Keratinocyte (primary cell): ENCODE measurements at regions not wholly inside any gene's neighbourhood (a gene's known extent, or its start where the extent isn't known, plus 50 kb on each side); places are given as distances from the start of the nearest gene placed in this dataset.

ENCODE experiments used
- DNase-seq: peaks from one replicate; pipeline ENCODE4 v3.0.0-alpha.2; 2011; ENCODE audit warnings: low read depth, missing footprints, low spot score
- FAIRE-seq: peaks from 2 replicates; lab custom pipeline; 2011; peaks lifted over from hg19 to GRCh38; lab: Jason Lieb, UNC
- H2AFZ ChIP-seq: 2 replicates; pipeline ENCODE4 v1.6.0; 2012; ENCODE audit warnings: low read length, control low read depth, inconsistent platforms; ENCODE audit not compliant: control insufficient read depth
- H3K27ac ChIP-seq: 2 replicates; pipeline ENCODE4 v1.5.1; 2011; ENCODE audit warnings: low read length; ENCODE audit not compliant: control insufficient read depth, insufficient read depth
- H3K27me3 ChIP-seq: 3 replicates; pipeline ENCODE4 v1.6.0; 2011; ENCODE audit warnings: low read length; ENCODE audit not compliant: control insufficient read depth, insufficient read depth; ENCODE audit errors: extremely low read depth
- H3K36me3 ChIP-seq, 2 experiments: 2 replicates in 1 of 2; 3 replicates in 1 of 2; pipeline ENCODE4 v1.5.1; 2011; ENCODE audit warnings: low read length in 2 of 2, mild to moderate bottlenecking in 1 of 2; ENCODE audit not compliant: control insufficient read depth in 2 of 2, insufficient read depth in 2 of 2; ENCODE audit errors: extremely low read depth in 1 of 2
- H3K4me1 ChIP-seq: 3 replicates; pipeline ENCODE4 v1.5.1; 2011; ENCODE audit warnings: low read length; ENCODE audit not compliant: control insufficient read depth, insufficient read depth; ENCODE audit errors: extremely low read depth
- H3K4me2 ChIP-seq: 3 replicates; pipeline ENCODE4 v1.6.0; 2011; ENCODE audit warnings: low read depth, low read length; ENCODE audit not compliant: control insufficient read depth, insufficient read depth; ENCODE audit errors: extremely low read depth
- H3K4me3 ChIP-seq, 3 experiments: fragments of 200-600 bp in 1 of 3; sonication (generic) in 1 of 3; 2 replicates in 2 of 3; 3 replicates in 1 of 3; pipeline ENCODE4 v1.5.1; 2011 to 2016; ENCODE audit warnings: low read length in 3 of 3, mild to moderate bottlenecking in 3 of 3, control low read depth in 2 of 3, inconsistent platforms in 1 of 3, low read depth in 1 of 3, mixed read lengths in 1 of 3, mixed run types in 1 of 3, moderate library complexity in 1 of 3; ENCODE audit not compliant: control insufficient read depth in 2 of 3, insufficient read depth in 2 of 3; ENCODE audit errors: extremely low read depth in 1 of 3
- H3K79me2 ChIP-seq: 2 replicates; pipeline ENCODE4 v1.6.0; 2012; ENCODE audit warnings: low read length; ENCODE audit not compliant: control insufficient read depth, insufficient read depth
- H3K9ac ChIP-seq: 3 replicates; pipeline ENCODE4 v1.6.0; 2011; ENCODE audit warnings: low read length; ENCODE audit not compliant: control insufficient read depth, insufficient read depth; ENCODE audit errors: extremely low read depth
- H3K9me1 ChIP-seq: 3 replicates; pipeline ENCODE4 v1.6.0; 2011; ENCODE audit warnings: low read length; ENCODE audit not compliant: control insufficient read depth, insufficient read depth; ENCODE audit errors: extremely low read depth
- H3K9me3 ChIP-seq: 2 replicates; pipeline ENCODE4 v1.5.1; 2012; ENCODE audit warnings: low read depth, low read length; ENCODE audit not compliant: control insufficient read depth
- H4K20me1 ChIP-seq: 3 replicates; pipeline ENCODE4 v1.6.0; 2011; ENCODE audit warnings: low read length; ENCODE audit not compliant: control insufficient read depth, insufficient read depth; ENCODE audit errors: extremely low read depth
- CTCF ChIP-seq, 3 experiments: IDR thresholded peaks in 1 of 3; conservative IDR thresholded peaks in 1 of 3; optimal IDR thresholded peaks in 1 of 3; 2 replicates in 2 of 3; 3 replicates in 1 of 3; pipeline versions ENCODE3 to v1.5.1; 2011; ENCODE audit warnings: low read length in 3 of 3, mild to moderate bottlenecking in 3 of 3, moderate library complexity in 2 of 3, control low read depth in 1 of 3, inconsistent platforms in 1 of 3; ENCODE audit not compliant: insufficient read depth in 2 of 3; ENCODE audit errors: extremely low read depth in 1 of 3
- EZH2 ChIP-seq: IDR thresholded peaks from one replicate; pipeline ENCODE4 v1.6.1; 2012; ENCODE audit warnings: inconsistent platforms, mild to moderate bottlenecking, low read length, moderate library complexity
- dilution Hi-C: fragments of 300-500 bp; cut with MboI; formaldehyde crosslinking; loops from one replicate; pipeline ENCODE4 v1.7.0; 2020; ENCODE audit warnings: low sequenced_read_pairs; ENCODE audit not compliant: extremely low pct_ligation_motif_present

GRCh38 chr5:27491746-27492439 lies 453.5 kb upstream of the CDH9 start:
- H3K36me3 ChIP-seq = no peaks in the 10 kb centered on the region
- no peaks in the 10 kb centered on the region for H3K9me1 ChIP-seq
- H2AFZ ChIP-seq = no peak overlapping the region
- H3K4me2 ChIP-seq = no peak overlapping the region
- H4K20me1 ChIP-seq = no peaks in the 10 kb centered on the region
- TF ChIP-seq CTCF (optimal IDR thresholded peaks at IDR 0.05 in 1 of 3, IDR thresholded peaks at IDR 0.05 in 1 of 3, conservative IDR thresholded peaks at IDR 0.05 in 1 of 3; ENCODE audit: extremely low read depth in 1 of 3, insufficient read depth in 2 of 3, low read length in 3 of 3) = no peak
- TF ChIP-seq EZH2 = no peak
- H3K9me3 ChIP-seq = no peaks in the 10 kb centered on the region
- no peak overlapping the region for H3K27ac ChIP-seq
- no peak overlapping the region for H3K9ac ChIP-seq
- H3K79me2 ChIP-seq = no peaks in the 10 kb centered on the region
- dilution Hi-C loops = no loop called here
- H3K27me3 ChIP-seq = no peaks in the 10 kb centered on the region
- no peak overlapping the region for H3K4me3 ChIP-seq
- DNase-seq (no peak), FAIRE-seq (no peak)
- H3K4me1 ChIP-seq = peaks cover 11% of the 10 kb centered on the region

DNA sequence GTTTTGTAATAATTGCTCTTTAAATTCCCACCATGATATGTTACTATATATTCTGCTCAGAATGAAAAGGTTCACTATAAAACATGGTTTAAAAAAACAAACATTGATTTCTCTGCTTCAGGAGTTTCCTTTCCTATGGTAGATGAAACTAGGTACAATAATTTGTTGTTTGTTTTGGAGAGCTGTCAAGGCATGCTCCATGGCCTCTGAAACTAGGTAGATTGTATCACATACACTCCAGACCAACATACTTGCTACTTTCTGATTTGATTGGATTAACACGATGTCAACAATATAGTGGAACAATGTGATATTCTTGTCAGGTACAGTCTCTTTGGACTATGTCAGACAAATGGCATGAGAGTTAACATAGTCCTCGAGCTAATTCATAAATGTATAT lies 452.7 kb upstream of the CDH9 start:
- Histone ChIP-seq H4K20me1 (no peaks in the 10 kb centered on the region), H3K9me3 (no peaks in the 10 kb centered on the region), H3K4me1 (peaks cover 11% of the 10 kb centered on the region), H3K27ac (no peak overlapping the region), H3K4me2 (no peak overlapping the region), H3K4me3 (no peak overlapping the region), H2AFZ (no peak overlapping the region), H3K27me3 (no peaks in the 10 kb centered on the region), H3K9ac (no peak overlapping the region), H3K36me3 (no peaks in the 10 kb centered on the region), H3K9me1 (no peaks in the 10 kb centered on the region), H3K79me2 (no peaks in the 10 kb centered on the region)
- DNase-seq (no peak), FAIRE-seq (no peak)
- no peak for TF ChIP-seq EZH2
- no peak for TF ChIP-seq CTCF (optimal IDR thresholded peaks at IDR 0.05 in 1 of 3, IDR thresholded peaks at IDR 0.05 in 1 of 3, conservative IDR thresholded peaks at IDR 0.05 in 1 of 3; ENCODE audit: extremely low read depth in 1 of 3, insufficient read depth in 2 of 3, low read length in 3 of 3)
- dilution Hi-C loops = no loop called here
